Endothelial cell (in vitro differentiated cells): ENCODE measurements at regions not wholly inside any gene's neighbourhood (a gene's known extent, or its start where the extent isn't known, plus 50 kb on each side); places are given as distances from the start of the nearest gene placed in this dataset.

Experiments
- DNase-seq: peaks from one replicate; pipeline ENCODE4 v3.0.0; 2021; ENCODE audit warnings: low spot score
- H3K27ac Mint-ChIP-seq: one replicate; pipeline ENCODE4 v1.8.0; 2021; ENCODE audit warnings: mixed read lengths, inconsistent platforms; ENCODE audit not compliant: unreplicated experiment
- H3K27me3 Mint-ChIP-seq: one replicate; pipeline ENCODE4 v1.8.0; 2021; ENCODE audit warnings: mild to moderate bottlenecking, moderate library complexity, mixed read lengths, inconsistent platforms; ENCODE audit not compliant: unreplicated experiment
- H3K36me3 Mint-ChIP-seq: one replicate; pipeline ENCODE4 v1.8.0; 2021; ENCODE audit warnings: mild to moderate bottlenecking, low read depth, mixed read lengths, inconsistent platforms; ENCODE audit not compliant: unreplicated experiment
- H3K4me1 Mint-ChIP-seq: one replicate; pipeline ENCODE4 v1.8.0; 2021; ENCODE audit warnings: mild to moderate bottlenecking, mixed read lengths, inconsistent platforms; ENCODE audit not compliant: unreplicated experiment
- H3K4me3 Mint-ChIP-seq: one replicate; pipeline ENCODE4 v1.8.0; 2021; ENCODE audit warnings: mild to moderate bottlenecking, mixed read lengths, inconsistent platforms; ENCODE audit not compliant: unreplicated experiment
- H3K9me3 Mint-ChIP-seq: one replicate; pipeline ENCODE4 v1.8.0; 2021; ENCODE audit warnings: mixed read lengths, inconsistent platforms; ENCODE audit not compliant: unreplicated experiment
- TF ChIP-seq, protein P1 (sequence below): fragments of 200-600 bp; sonication (generic); IDR thresholded peaks from one replicate; pipeline ENCODE4 v1.5.0; 2021; ENCODE audit warnings: antibody characterized with exemption; ENCODE audit not compliant: unreplicated experiment

GRCh38 chr4:140257461-140258305 lies 103.7 kb upstream of the MAML3 start:
- Mint-ChIP-seq H3K9me3 (no peaks in the 10 kb centered on the region), H3K4me1 (peaks cover 21% of the 10 kb centered on the region), H3K4me3 (no peak overlapping the region), H3K36me3 (no peaks in the 10 kb centered on the region), H3K27me3 (peaks cover 2% of the 10 kb centered on the region), H3K27ac (no peak overlapping the region)
- TF ChIP-seq, protein P1, sequence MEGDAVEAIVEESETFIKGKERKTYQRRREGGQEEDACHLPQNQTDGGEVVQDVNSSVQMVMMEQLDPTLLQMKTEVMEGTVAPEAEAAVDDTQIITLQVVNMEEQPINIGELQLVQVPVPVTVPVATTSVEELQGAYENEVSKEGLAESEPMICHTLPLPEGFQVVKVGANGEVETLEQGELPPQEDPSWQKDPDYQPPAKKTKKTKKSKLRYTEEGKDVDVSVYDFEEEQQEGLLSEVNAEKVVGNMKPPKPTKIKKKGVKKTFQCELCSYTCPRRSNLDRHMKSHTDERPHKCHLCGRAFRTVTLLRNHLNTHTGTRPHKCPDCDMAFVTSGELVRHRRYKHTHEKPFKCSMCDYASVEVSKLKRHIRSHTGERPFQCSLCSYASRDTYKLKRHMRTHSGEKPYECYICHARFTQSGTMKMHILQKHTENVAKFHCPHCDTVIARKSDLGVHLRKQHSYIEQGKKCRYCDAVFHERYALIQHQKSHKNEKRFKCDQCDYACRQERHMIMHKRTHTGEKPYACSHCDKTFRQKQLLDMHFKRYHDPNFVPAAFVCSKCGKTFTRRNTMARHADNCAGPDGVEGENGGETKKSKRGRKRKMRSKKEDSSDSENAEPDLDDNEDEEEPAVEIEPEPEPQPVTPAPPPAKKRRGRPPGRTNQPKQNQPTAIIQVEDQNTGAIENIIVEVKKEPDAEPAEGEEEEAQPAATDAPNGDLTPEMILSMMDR: no peak
- DNase-seq: no peak

DNA sequence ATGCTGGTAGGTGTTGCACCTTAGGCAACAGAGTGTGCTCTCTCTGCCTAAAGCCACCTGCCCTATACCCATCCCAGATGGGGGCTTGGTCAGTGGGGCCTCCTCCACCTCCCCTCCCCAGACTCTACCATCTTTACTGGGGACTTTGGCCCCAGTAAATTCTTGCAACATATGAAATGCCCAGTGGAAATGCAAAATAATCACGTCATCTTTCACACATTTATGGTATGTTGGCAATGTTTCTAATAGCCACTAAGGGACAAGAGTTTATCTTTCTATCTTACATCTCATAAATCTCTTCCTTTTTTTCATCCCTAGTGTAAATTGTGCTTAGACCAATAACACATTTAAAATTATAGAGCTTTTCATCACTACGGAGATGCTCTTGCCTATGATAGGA lies 103.0 kb upstream of the MAML3 start:
- Mint-ChIP-seq H3K27me3 (peaks cover 2% of the 10 kb centered on the region), H3K4me1 (peaks cover 26% of the 10 kb centered on the region), H3K27ac (no peak overlapping the region), H3K9me3 (no peaks in the 10 kb centered on the region), H3K36me3 (no peaks in the 10 kb centered on the region), H3K4me3 (no peak overlapping the region)
- TF ChIP-seq, protein P1: no peak
- no peak for DNase-seq

DNA sequence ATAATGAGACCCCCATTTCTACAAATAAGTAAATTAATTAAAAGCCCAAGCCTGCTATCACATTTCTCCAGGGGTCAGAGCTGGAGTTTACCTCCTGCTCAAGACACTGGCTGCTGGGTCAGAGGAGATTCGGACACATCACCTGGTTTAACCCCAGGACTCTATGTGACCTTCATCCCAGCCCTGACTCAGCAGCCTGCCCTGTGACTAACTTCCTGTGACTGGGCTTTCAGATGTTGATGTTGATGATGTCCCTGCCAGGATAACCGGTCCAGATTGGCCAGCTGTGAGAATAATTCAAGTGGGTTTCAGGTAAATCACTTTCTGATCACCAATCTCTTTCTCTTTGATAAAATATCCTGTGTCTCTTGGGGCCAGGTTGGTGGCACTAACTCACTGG lies 102.4 kb upstream of the MAML3 start:
- Mint-ChIP-seq H3K9me3 (no peaks in the 10 kb centered on the region), H3K4me3 (no peak overlapping the region), H3K27ac (no peak overlapping the region), H3K36me3 (no peaks in the 10 kb centered on the region), H3K4me1 (peaks cover 32% of the 10 kb centered on the region), H3K27me3 (peaks cover 2% of the 10 kb centered on the region)
- TF ChIP-seq, protein P1: no peak
- DNase-seq: no peak

DNA sequence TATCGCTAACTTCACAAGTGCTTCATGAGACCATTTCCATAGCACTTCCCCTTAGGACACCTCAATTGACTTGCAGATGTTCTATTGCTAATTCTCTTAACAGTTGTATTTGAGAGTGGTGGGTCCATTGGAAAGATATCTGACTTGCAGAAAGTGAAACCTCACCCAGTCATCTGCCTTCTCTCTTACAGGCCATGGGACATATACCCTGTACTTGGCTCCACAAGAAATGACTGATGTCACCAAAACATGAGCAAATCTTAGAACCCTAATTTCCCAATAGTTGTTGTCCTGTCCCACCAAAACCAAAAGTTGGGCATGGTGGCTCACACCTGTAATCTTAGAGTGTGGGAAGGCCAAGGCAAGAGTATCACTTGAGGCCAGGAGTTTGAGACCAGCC lies 101.9 kb upstream of the MAML3 start:
- H3K27me3 Mint-ChIP-seq: peaks cover 2% of the 10 kb centered on the region
- TF ChIP-seq, protein P1: no peak
- H3K4me3 Mint-ChIP-seq: no peak overlapping the region
- peaks cover 35% of the 10 kb centered on the region for H3K4me1 Mint-ChIP-seq
- DNase-seq: no peak
- H3K36me3 Mint-ChIP-seq: no peaks in the 10 kb centered on the region
- no peaks in the 10 kb centered on the region for H3K9me3 Mint-ChIP-seq
- H3K27ac Mint-ChIP-seq: no peak overlapping the region

- TF ChIP-seq, protein P1: no peak
- Mint-ChIP-seq H3K4me3 (no peak overlapping the region), H3K27me3 (peaks cover 2% of the 10 kb centered on the region), H3K36me3 (no peaks in the 10 kb centered on the region), H3K27ac (no peak overlapping the region), H3K4me1 (peaks cover 37% of the 10 kb centered on the region), H3K9me3 (no peaks in the 10 kb centered on the region)
- no peak for DNase-seq
These were observed 101.5 kb upstream of the MAML3 start for GRCh38 chr4:140255467-140255866.
